Hematopoietic multipotent progenitor cell treated with erythropoietin and hydrocortisone succinate and interleukin-3 and kit ligand, for 8 days (in vitro differentiated cells): ENCODE measurements at regions not wholly inside any gene's neighbourhood (a gene's known extent, or its start where the extent isn't known, plus 50 kb on each side); places are given as distances from the start of the nearest gene placed in this dataset.

Experiments
- DNase-seq: peaks from one replicate; pipeline ENCODE4 v3.0.0-alpha.2; 2015

DNA sequence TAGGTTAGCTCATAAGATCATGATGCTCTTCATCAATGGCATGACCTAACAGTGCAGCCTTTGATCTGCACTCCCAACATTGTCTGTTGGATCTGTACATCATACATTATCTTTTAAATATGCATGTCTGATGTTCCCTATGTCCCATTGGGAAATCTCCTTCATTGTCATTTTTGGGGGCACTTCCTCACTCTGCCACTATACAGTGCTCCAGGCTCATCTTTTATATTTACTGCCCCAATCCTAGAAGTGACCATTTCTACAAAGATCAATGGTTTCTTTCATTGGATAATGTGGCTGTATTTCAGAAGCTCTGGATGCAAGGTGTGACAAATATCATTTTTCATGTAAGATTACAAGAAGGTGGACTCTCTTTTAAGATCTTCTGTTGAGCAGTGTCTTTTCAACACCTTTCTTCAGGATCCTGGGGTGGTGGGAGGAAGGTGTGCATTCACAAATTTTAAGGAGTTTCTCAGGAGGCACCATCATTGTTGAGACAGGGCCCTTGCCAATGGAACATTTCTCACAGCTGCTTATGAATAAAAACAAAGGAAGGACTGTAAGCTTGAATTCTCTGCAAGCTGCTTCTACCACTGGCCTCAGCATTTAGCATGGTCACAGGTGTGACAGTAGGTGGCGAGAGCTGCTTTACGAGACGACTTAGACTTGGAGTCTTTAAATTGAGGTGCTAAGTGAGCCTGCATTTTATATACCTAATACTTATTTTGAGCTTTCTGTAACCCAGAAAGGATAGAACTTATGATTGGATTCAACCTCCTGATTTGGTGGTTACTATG, 403.0 kb downstream of the LMO7 start:
- no peak for DNase-seq

DNA sequence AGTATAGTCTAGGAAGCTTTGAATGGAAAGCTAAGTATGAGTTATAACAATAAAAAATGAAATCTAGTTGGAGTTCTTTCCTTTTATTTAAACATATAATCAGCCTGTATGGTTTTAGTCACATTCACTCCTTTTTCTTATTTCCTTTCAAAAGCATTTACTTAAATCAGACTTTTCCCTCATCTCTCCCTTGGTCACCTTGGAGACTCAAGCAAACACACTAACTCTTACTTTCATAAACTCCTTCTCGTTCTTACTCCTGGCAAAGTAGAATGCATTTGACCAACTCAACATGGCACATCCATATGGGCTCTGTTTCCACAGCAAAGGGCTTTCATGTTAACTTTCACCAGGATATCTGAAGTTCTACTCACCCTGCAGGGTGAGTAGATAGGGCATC, 400.0 kb downstream of the LMO7 start:
- DNase-seq = no peak

- DNase-seq = no peak
Observed at GRCh38 chr13:76035711-76036110, 399.6 kb downstream of the LMO7 start.

DNA sequence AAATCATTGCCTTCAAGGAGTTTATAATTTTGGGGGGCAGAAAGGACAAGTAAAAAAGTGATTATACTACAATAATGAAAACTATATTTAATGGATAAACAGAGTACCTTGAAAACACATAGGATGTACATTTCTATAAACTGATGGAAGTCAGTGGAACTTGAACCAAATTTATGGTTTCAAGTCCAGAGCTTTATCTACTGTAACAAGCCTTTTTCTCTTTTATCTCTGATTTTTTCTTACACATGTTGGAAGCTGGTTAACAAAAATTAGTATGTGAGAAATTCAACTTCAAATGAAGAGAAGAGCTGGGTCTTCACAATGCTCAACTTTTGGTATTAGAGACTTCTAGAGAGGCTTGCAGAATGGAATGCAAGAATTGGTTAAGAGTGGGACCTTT, 393.6 kb downstream of the LMO7 start:
- peak; percentile 39 for DNase-seq

- DNase-seq = peak; percentile 91
Observed at GRCh38 chr13:76029088-76029487, 393.0 kb downstream of the LMO7 start.

GRCh38 chr13:76027131-76027530, 391.0 kb downstream of the LMO7 start:
- DNase-seq = no peak

GRCh38 chr13:76025392-76025791, 389.3 kb downstream of the LMO7 start:
- no peak for DNase-seq

- no peak for DNase-seq
Observed at GRCh38 chr13:76024151-76024550, 388.0 kb downstream of the LMO7 start.

GRCh38 chr13:76023652-76024051, 387.5 kb downstream of the LMO7 start:
- no peak for DNase-seq

GRCh38 chr13:76020421-76020955, 384.4 kb downstream of the LMO7 start:
- no peak for DNase-seq

DNA sequence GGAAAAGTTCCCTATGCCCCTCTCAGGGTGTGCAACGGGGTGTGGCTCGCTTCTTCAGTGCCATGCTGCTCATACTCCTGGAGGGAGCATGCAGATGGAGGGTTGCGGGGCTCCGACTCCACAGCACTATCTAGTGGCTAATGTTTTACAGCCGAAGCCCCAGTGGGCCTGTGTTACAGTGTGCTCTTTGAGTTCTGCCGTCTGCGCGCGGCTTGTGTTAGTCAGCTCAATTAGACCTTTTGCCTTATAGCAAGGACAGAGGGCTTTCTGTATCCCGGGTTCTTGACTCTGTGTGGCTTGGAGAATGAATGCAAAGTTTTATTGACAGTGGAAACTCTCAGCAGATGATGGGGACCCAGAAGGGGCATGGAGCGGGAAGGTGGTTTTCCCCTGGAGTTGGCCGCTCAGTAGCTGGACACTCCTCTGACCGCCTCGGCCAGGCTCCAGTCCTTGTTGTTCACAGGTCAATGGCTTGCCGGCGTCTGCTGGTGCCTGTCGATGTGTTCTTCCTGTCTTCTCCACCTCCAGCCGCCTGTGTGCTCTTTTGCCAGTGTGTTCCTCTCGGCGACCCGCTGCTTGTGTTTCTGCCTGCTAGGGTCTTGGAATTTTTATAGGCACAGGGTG, 383.4 kb downstream of the LMO7 start:
- DNase-seq = peak; percentile 17

DNA sequence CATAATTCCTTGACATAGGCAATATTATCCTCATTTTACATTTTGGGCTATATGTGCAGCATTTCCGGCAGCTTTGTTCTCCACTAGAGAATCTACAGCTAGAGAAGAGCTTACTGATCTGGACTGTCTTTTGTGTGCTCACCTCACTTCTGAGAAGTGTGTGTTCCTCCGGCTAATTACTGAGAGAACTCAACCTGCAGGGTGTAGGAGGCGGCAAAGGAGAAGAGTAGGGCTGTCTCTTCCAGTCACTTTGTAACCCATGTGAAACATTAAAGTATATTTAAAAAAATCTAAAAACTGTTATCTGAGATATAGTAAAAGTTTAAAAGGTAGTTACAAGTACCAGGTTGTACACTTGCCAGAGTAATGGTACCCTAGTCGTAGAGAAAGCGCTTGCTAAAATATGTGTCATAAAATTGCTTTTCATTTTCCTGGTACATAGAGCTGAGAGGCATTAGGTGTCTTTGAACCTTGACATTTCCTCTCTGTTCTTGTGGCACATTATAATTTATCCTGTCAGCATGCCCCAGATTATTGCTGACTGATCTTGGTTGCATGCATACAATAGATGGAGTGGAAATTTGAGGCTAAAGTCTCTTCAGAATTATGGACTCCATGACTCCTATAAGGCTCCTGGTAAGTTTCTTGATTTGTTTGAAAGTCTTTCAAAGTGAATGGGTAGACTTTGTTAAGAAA, 381.9 kb downstream of the LMO7 start:
- DNase-seq = no peak

DNA sequence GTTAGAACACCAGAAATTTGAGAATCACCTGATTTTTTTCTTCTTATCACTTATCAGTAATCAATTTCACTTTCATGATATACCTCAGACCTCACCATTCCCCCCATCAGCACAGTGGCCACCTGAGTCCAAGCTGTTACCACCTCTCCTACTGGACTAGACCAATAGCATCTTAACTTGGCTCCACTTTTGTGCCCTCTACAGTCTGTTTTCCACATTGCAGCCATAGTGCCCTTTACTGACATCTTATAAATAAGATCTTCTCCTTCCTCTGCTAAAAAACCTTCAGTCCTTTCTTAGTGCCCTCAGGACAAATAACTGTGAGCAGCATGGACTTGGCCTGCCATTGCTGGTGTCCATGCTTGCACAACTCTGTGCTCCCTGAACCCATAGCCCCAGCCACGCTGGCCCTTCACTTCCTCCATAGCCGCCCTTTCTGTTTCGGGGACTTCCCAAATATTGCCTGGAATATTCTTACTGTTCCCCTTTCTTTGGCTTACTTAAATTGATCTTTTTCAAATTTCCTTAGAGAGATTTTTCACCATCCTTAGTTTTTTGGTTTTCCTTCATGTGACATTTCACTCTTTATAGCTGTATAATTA, 380.8 kb downstream of the LMO7 start:
- DNase-seq = peak; percentile 66

DNA sequence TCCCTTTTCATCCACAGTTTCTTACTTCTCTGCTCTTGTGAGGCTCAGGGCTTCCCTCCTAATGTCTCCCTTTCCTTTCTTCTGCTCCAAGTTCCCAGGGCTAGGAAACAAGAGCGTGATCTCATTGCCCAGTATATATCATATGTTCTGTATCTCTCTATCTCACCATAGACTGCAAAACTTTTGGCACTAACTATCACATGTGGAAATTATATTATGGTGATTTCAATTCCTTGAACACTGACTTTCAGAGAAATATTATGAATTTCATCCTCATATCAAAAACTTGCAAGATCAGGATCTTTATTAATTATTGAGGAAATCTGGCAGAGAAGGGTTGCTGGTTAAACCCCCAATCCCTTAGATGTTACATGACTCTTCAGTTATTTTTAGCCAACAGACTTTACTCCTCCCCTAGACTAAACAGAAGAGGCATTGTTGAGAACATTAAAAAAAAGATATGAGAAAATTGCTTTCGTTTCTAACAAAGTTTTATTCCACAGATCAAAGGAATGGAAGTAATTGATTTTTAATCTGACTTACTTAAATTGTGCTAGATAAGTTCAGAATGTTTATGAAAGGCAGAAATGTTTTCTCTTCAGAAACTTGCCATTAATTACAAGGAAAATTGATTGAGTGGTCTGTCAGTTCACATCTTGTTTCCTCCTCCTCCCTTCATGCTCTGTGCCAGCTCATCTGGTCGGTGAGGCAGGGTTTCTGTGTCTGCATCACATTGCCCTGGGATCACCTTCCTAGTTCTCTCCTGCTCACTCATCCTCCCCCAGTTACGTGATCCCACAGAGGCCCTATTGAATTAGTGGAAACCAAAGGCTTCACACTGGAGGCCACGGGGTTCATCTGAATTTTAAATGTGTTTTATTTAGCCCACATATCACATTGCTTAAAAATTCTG, 378.5 kb downstream of the LMO7 start:
- DNase-seq = no peak

GRCh38 chr13:76012091-76012721, 376.1 kb downstream of the LMO7 start:
- no peak for DNase-seq

DNA sequence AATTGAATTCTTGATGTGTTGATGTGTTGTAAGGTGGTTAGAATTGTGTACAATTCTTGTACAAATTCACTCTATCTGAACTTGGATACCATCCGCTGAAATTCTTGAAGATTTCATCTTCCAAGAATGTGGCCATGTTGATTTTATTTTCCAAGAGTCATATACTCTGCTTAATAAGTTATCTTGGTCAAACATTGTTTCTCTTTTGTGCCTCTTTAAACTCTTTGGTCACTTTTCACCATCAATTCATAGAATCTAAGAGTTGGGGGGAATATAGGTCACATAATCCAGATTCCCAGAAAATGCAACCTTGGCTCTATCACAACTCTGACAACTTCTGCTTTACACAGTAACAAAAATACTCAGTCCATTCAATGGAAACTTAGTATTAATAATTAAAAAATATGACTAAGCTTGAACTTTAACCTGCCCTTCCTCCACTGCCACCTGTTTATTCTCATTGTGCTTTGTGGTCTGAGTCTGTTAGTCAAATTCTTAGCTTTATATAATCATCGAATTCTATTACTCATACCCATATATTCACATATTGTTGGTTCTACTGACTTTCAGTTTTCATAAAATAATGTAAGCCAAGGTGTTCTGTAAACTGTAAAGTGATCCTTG, 373.2 kb downstream of the LMO7 start:
- DNase-seq = no peak

GRCh38 chr13:76004416-76004815, 368.3 kb downstream of the LMO7 start:
- no peak for DNase-seq

DNA sequence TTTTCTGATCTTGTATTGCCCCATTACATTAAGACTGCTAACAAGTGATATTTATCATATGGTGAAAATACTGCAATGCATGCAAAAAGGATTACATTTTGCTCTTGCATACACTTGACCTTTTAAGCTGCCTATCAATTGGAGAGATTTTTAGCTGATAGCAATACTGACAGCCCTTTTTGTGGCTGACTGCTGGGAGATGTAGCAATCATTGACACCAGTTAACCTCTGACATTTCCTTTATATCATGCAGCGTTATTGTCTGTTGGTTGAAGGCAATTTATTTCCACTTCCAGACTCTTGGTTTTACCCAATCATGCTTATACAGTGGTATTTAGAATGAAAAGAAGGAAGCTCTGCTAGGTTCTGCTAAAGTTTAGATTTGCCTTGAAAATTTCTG, 364.0 kb downstream of the LMO7 start:
- peak; percentile 5 for DNase-seq

DNA sequence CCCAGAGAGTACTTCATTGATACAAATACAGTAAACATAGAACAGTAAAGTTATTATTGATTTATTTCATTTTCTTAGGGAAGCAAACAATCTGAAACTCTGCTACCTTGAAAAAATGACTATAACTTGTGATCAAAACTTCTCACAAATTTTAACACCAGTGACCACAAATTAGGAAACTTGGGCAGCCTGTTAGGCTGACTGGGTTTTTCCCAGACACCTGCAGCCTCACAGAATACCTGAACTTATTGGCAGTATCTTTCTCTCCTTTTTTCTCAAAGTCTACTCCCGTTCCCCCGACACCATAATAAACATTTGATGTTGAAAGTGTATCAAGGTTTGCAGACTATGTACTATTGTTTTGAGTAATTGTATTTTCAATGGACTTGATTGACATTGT, 360.5 kb downstream of the LMO7 start:
- no peak for DNase-seq

GRCh38 chr13:75995966-75996365, 359.8 kb downstream of the LMO7 start:
- DNase-seq = no peak

DNA sequence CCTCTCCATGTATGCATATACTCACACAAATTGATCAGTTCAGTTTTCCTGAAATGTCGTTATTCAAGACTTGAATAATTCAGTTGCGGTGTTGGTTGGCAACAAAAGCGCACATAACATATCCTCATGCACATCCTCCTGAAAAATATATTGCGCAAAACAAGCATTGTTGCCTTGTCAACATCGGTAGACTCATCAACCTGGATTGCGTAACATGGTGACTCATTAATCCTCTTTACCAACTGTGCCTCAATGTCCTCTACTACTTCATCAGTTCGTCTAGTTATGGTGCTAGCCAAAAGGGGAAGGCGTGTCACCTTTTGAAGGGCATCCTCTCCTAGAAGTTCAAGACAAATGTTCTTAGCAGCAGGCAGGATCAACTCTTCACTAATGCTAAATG, 357.7 kb downstream of the LMO7 start:
- no peak for DNase-seq
